Mesenchymal stem cell (in vitro differentiated cells and primary cell): ENCODE measurements at regions not wholly inside any gene's neighbourhood (a gene's known extent, or its start where the extent isn't known, plus 50 kb on each side); places are given as distances from the start of the nearest gene placed in this dataset.
A peak's percentile ranks its signal among the peaks of the same experiment; 100 is the strongest.

ENCODE experiments used
- DNase-seq: peaks from one replicate; pipeline ENCODE4 v3.0.0-alpha.2; 2013
- H2AFZ ChIP-seq: one replicate; pipeline ENCODE4 v1.6.1; 2013; ENCODE audit warnings: low read depth, mild to moderate bottlenecking, control low read depth, inconsistent platforms, low read length, moderate library complexity
- H2AK5ac ChIP-seq: 2 replicates; pipeline ENCODE4 v1.6.1; 2013; ENCODE audit warnings: low read length, moderate library complexity, mild to moderate bottlenecking, inconsistent platforms; ENCODE audit not compliant: severe bottlenecking
- H2BK120ac ChIP-seq: one replicate; pipeline ENCODE4 v1.6.1; 2013; ENCODE audit warnings: low read depth, mild to moderate bottlenecking, inconsistent platforms, low read length, moderate library complexity
- H2BK12ac ChIP-seq, 2 experiments: one replicate each; pipeline ENCODE4 v1.6.1; 2013; ENCODE audit warnings: inconsistent platforms in 2 of 2, low read length in 2 of 2, mild to moderate bottlenecking in 2 of 2, moderate library complexity in 2 of 2, control low read depth in 1 of 2
- H2BK15ac ChIP-seq: one replicate; pipeline ENCODE4 v1.6.1; 2013; ENCODE audit warnings: mild to moderate bottlenecking, low read depth, inconsistent platforms; ENCODE audit not compliant: poor library complexity, severe bottlenecking
- H2BK5ac ChIP-seq: 2 replicates; pipeline ENCODE4 v1.6.1; 2013; ENCODE audit warnings: low read depth, mild to moderate bottlenecking, low read length, control low read depth, inconsistent platforms; ENCODE audit not compliant: poor library complexity, severe bottlenecking
- H3K14ac ChIP-seq, 2 experiments: one replicate each; pipeline ENCODE4 v1.6.1; 2013; ENCODE audit warnings: inconsistent platforms in 2 of 2, low read length in 2 of 2, control low read depth in 1 of 2, mild to moderate bottlenecking in 1 of 2, moderate library complexity in 1 of 2
- H3K18ac ChIP-seq, 2 experiments: one replicate each; pipeline ENCODE4 v1.6.1; 2013; ENCODE audit warnings: inconsistent platforms in 2 of 2, low read length in 2 of 2, control low read depth in 1 of 2, low read depth in 1 of 2, mild to moderate bottlenecking in 1 of 2
- H3K23ac ChIP-seq, 2 experiments: one replicate each; pipeline ENCODE4 v1.6.1; 2013; ENCODE audit warnings: inconsistent platforms in 2 of 2, low read length in 2 of 2, mild to moderate bottlenecking in 2 of 2, moderate library complexity in 2 of 2, control low read depth in 1 of 2
- H3K27ac ChIP-seq: 2 replicates; pipeline ENCODE4 v1.5.1; 2013; ENCODE audit warnings: mild to moderate bottlenecking, moderate library complexity, low read length, control low read depth, inconsistent platforms; ENCODE audit not compliant: poor library complexity, severe bottlenecking
- H3K27me3 ChIP-seq, 2 experiments: 2 replicates each; pipeline versions ENCODE4 v1.6.1 to v1.7.0; 2013; ENCODE audit warnings: low read length in 2 of 2, mild to moderate bottlenecking in 2 of 2, moderate library complexity in 2 of 2, control low read depth in 1 of 2, inconsistent platforms in 1 of 2; ENCODE audit not compliant: control insufficient read depth in 1 of 2, insufficient read depth in 1 of 2
- H3K36me3 ChIP-seq, 2 experiments: 2 replicates each; pipeline versions ENCODE4 v1.6.1 to v1.7.0; 2013; ENCODE audit warnings: low read length in 2 of 2, control low read depth in 1 of 2, inconsistent platforms in 1 of 2, low read depth in 1 of 2, mild to moderate bottlenecking in 1 of 2; ENCODE audit not compliant: insufficient read depth in 2 of 2, control insufficient read depth in 1 of 2
- H3K4ac ChIP-seq, 2 experiments: one replicate each; pipeline ENCODE4 v1.6.1; 2013; ENCODE audit warnings: inconsistent platforms in 2 of 2, low read length in 2 of 2, mild to moderate bottlenecking in 2 of 2, moderate library complexity in 2 of 2, control low read depth in 1 of 2, low read depth in 1 of 2
- H3K4me1 ChIP-seq: 2 replicates; pipeline ENCODE4 v1.6.1; 2013; ENCODE audit warnings: low read depth, low read length, control low read depth; ENCODE audit not compliant: control insufficient read depth, insufficient read depth
- H3K4me2 ChIP-seq: 2 replicates; pipeline ENCODE4 v1.6.1; 2013; ENCODE audit warnings: low read length, mild to moderate bottlenecking, inconsistent platforms; ENCODE audit not compliant: poor library complexity, severe bottlenecking
- H3K4me3 ChIP-seq, 2 experiments: 2 replicates each; pipeline versions ENCODE4 v1.5.1 to v1.7.0; 2013; ENCODE audit warnings: low read length in 2 of 2, mild to moderate bottlenecking in 2 of 2, control low read depth in 1 of 2, low read depth in 1 of 2; ENCODE audit not compliant: insufficient read depth in 1 of 2
- H3K79me1 ChIP-seq: replicated peaks from 2 replicates; pipeline ENCODE4 v1.6.1; 2013; ENCODE audit warnings: mild to moderate bottlenecking, control low read depth, low read length, inconsistent platforms; ENCODE audit not compliant: poor library complexity, severe bottlenecking
- H3K9ac ChIP-seq: 2 replicates; pipeline ENCODE4 v1.7.0; 2013; ENCODE audit warnings: mild to moderate bottlenecking, low read length, moderate library complexity
- H3K9me3 ChIP-seq: 2 replicates; pipeline ENCODE4 v1.7.0; 2013; ENCODE audit warnings: mild to moderate bottlenecking, low read length; ENCODE audit not compliant: control insufficient read depth
- H4K8ac ChIP-seq: one replicate; pipeline ENCODE4 v1.6.1; 2013; ENCODE audit warnings: inconsistent platforms, mild to moderate bottlenecking, low read length, moderate library complexity
- H4K91ac ChIP-seq: one replicate; pipeline ENCODE4 v1.6.1; 2013; ENCODE audit warnings: mild to moderate bottlenecking, low read length, inconsistent platforms
- WGBS: methylation state at CpG from one replicate; pipeline ENCODE4 v1.1.7; 2013; ENCODE audit warnings: mixed read lengths; 5-methylcytosine and 5-hydroxymethylcytosine counted together

DNA sequence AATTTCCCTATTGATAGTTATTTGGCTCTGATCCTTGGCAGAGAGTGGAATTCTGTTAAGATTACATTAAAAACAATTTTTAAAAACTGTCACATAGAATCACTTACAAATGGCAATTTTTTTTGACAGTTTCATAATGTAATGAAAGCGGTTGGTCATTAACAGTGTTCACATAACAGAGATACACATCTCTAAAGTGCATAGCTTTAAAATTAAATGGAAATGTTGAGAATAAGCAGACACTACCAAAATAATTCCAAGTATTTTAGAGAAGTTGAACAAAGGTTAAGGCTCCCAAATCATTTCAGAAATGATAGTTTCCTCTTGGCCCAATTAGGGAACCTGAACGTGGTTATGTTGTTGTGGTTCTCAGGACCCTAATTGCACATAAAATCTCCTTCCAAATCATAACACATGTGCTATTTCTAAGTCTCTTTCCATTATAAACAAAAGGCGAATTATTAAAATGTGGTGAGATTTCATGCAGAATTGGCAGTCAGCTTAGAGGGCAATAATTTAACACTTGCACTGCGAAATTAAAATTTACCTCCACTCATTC, 528.9 kb upstream of the FZD8 start:
- H2BK120ac ChIP-seq: no peak overlapping the region
- H3K4me3 ChIP-seq: no peak overlapping the region
- no peak overlapping the region for H2BK15ac ChIP-seq
- no peaks in the 10 kb centered on the region for H3K27me3 ChIP-seq
- H3K4me2 ChIP-seq: no peak overlapping the region
- H3K36me3 ChIP-seq: no peaks in the 10 kb centered on the region
- H2AFZ ChIP-seq: no peak overlapping the region
- 0% methylated on average over 1 of the region's 4 CpGs for WGBS
- no peak overlapping the region for H4K8ac ChIP-seq
- DNase-seq: no peak
- H3K14ac ChIP-seq: no peak overlapping the region
- H3K4me1 ChIP-seq: peaks cover 4% of the 10 kb centered on the region
- H3K27ac ChIP-seq: peak overlapping the region; percentile 64
- H2AK5ac ChIP-seq: no peak overlapping the region
- peak overlapping the region; percentile 75 for H3K9ac ChIP-seq
- no peak overlapping the region for H3K23ac ChIP-seq
- no peak overlapping the region for H4K91ac ChIP-seq
- H3K79me1 ChIP-seq: no peaks in the 10 kb centered on the region
- peak overlapping the region in 1 of 2 experiments; percentile 41 for H3K4ac ChIP-seq
- no peaks in the 10 kb centered on the region for H3K9me3 ChIP-seq
- H3K18ac ChIP-seq: no peak overlapping the region
- H2BK5ac ChIP-seq: no peak overlapping the region
- H2BK12ac ChIP-seq: no peak overlapping the region

DNA sequence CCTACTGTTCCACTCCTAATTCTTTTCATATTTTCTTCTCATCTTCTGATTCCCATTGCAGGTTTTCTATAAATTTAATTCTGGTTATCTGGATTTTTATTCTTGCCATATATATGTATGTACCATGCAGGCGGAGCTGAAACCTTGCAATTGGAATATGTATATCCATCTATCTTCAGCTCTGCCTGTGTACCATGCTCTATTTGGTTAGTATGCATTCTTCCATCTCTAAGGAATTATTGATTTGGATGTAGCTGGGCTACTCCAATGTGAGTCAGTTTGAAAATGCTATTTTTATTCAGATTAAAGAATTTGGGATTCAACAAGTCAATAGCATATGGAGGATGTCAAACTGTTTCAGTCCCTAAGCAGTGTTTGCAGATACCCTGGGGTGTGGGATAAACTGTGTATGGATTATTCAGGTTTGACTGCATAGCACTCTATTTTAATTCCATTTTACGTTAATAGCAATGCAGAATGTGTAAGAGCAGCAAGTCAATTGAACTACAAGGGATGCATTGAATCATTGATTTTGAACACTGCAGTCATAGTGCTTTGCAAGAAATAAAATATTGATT, 528.1 kb upstream of the FZD8 start:
- no peaks in the 10 kb centered on the region for H3K36me3 ChIP-seq
- no peak overlapping the region for H3K9ac ChIP-seq
- no peaks in the 10 kb centered on the region for H3K79me1 ChIP-seq
- H2AFZ ChIP-seq: no peak overlapping the region
- DNase-seq: no peak
- no peak overlapping the region for H2AK5ac ChIP-seq
- H3K4me1 ChIP-seq: peaks cover 4% of the 10 kb centered on the region
- 100% methylated on average over 1 of the region's 2 CpGs for WGBS
- no peaks in the 10 kb centered on the region for H3K27me3 ChIP-seq
- H3K4me3 ChIP-seq: no peak overlapping the region
- no peak overlapping the region for H2BK15ac ChIP-seq
- H4K8ac ChIP-seq: no peak overlapping the region
- H2BK5ac ChIP-seq: no peak overlapping the region
- no peaks in the 10 kb centered on the region for H3K9me3 ChIP-seq
- no peak overlapping the region for H3K4ac ChIP-seq
- no peak overlapping the region for H3K23ac ChIP-seq
- H3K4me2 ChIP-seq: no peak overlapping the region
- peak overlapping the region in 1 of 2 experiments; percentile 23 for H3K18ac ChIP-seq
- no peak overlapping the region for H2BK120ac ChIP-seq
- H3K27ac ChIP-seq: no peak overlapping the region
- H4K91ac ChIP-seq: no peak overlapping the region
- no peak overlapping the region for H2BK12ac ChIP-seq
- H3K14ac ChIP-seq: no peak overlapping the region

DNA sequence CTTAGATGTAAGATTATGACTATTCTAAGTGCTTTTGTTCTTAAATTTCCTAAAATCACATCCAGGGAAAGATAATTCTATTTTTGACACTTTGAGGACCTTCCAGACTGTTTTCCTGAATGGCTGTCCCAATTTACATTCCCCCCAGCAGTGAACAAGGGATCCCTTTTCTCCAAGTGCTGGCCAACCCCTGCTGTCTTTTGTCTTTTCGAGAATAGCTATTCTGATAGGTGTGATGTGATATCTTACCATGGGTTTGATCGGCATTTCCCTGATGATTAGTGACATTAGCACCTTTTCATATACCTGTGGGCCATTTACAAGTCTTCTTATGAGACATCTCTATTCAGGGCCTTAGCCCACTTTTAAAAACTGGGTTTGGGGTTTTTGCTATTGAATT, 526.7 kb upstream of the FZD8 start:
- no peak overlapping the region for H2BK120ac ChIP-seq
- no peak overlapping the region for H4K91ac ChIP-seq
- H2AK5ac ChIP-seq: no peak overlapping the region
- no peak overlapping the region for H3K9ac ChIP-seq
- H3K36me3 ChIP-seq: no peaks in the 10 kb centered on the region
- H3K4ac ChIP-seq: peak overlapping the region in 1 of 2 experiments; percentile 28
- H2BK5ac ChIP-seq: no peak overlapping the region
- no peak overlapping the region for H2BK15ac ChIP-seq
- H3K9me3 ChIP-seq: no peaks in the 10 kb centered on the region
- no peak overlapping the region for H2BK12ac ChIP-seq
- no peak overlapping the region for H3K18ac ChIP-seq
- H3K27me3 ChIP-seq: no peaks in the 10 kb centered on the region
- no peak overlapping the region for H4K8ac ChIP-seq
- no peak overlapping the region for H3K23ac ChIP-seq
- no CpG with 5 or more reads among the region's 2 CpGs for WGBS
- H3K79me1 ChIP-seq: no peaks in the 10 kb centered on the region
- H3K4me3 ChIP-seq: no peak overlapping the region
- H3K4me2 ChIP-seq: no peak overlapping the region
- H2AFZ ChIP-seq: no peak overlapping the region
- DNase-seq: no peak
- peaks cover 4% of the 10 kb centered on the region for H3K4me1 ChIP-seq
- no peak overlapping the region for H3K27ac ChIP-seq
- no peak overlapping the region for H3K14ac ChIP-seq

DNA sequence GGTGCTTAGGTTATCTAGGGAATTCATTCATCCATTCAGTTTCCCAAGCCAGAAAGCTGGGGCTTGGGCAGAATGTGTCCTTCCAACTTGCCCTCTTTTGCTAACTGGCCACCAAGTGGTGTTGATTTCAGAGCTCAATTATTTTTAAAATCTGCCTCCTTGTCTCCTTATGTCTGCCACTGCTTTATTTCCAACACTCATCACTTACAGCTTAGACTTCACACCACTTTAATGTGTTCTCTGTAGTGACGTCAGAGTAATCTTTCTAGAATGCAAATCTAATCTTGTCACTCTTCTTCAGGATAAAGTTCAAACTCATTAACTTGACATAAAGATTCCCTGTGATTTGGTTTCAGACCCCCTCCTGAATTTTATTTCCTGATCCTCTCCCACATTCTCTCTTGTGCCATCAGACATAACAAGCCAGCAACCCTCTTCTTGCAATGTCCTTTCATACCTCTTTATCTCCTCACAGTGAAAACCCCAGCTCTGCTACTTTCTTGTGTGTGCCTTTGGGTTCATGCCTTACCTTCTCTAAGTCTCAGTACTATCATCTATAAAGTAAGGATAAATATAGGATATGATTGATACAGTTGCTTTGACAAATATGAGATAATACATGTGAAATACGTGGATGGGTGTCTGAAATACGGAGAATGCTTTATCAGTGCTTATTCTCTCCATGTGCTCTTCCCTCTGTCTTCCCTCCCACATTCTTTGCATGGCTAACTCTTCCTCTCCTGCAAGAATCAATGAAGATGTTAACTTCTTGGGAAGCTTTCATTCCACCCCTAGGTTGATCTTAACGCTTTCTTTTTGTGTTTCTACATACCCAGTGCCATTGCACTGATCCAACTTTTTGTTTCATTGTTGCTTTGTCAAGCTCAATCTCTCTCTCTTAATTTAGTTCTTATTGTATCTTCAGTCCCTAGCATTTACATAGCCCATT, 522.7 kb upstream of the FZD8 start:
- Histone ChIP-seq H3K14ac (no peak overlapping the region), H3K27ac (no peak overlapping the region), H2BK5ac (no peak overlapping the region), H2AK5ac (no peak overlapping the region), H4K91ac (no peak overlapping the region), H3K4me3 (no peak overlapping the region), H3K23ac (no peak overlapping the region), H3K9ac (no peak overlapping the region), H3K27me3 (no peaks in the 10 kb centered on the region), H2BK12ac (no peak overlapping the region), H3K4me1 (no peaks in the 10 kb centered on the region), H2AFZ (no peak overlapping the region), H3K79me1 (no peaks in the 10 kb centered on the region), H3K4me2 (no peak overlapping the region), H2BK120ac (no peak overlapping the region), H3K9me3 (no peaks in the 10 kb centered on the region), H3K18ac (no peak overlapping the region), H3K4ac (no peak overlapping the region), H4K8ac (no peak overlapping the region), H3K36me3 (no peaks in the 10 kb centered on the region), H2BK15ac (peak overlapping the region; percentile 48)
- no peak for DNase-seq
- WGBS: 95% methylated on average over 4 of the region's 4 CpGs
